H1 (cell line): ENCODE measurements at regions not wholly inside any gene's neighbourhood (a gene's known extent, or its start where the extent isn't known, plus 50 kb on each side); places are given as distances from the start of the nearest gene placed in this dataset.

ENCODE experiments used
- CTCF ChIA-PET: fragments of 300-600 bp; sonication (Branson Sonifier 250); formaldehyde crosslinking; loops from one replicate; lab custom pipeline; 2021; ENCODE audit not compliant: partially characterized antibody; lab: Charles Lee
- POLR2A ChIA-PET: fragments of 300-600 bp; sonication (Branson Sonifier 250); formaldehyde crosslinking; loops from one replicate; lab custom pipeline; 2021; ENCODE audit warnings: inconsistent platforms; ENCODE audit not compliant: partially characterized antibody; lab: Charles Lee
- DNase-seq, 2 experiments: peaks; one replicate each; pipeline versions ENCODE4 v3.0.0 to v3.0.0-alpha.2; 2010 to 2022; ENCODE audit warnings: low spot score in 2 of 2, low read depth in 1 of 2, mixed read lengths in 1 of 2
- FAIRE-seq: peaks from 2 replicates; lab custom pipeline; 2011; peaks lifted over from hg19 to GRCh38; lab: Jason Lieb, UNC
- H2AFZ ChIP-seq: 2 replicates; pipeline ENCODE4 v1.8.1; 2012; ENCODE audit warnings: low read length, inconsistent platforms
- H2AK5ac ChIP-seq: 2 replicates; pipeline ENCODE4 v1.6.1; 2013; ENCODE audit warnings: low read depth, low read length
- H2BK120ac ChIP-seq: replicated peaks from 2 replicates; pipeline ENCODE3; 2013; ENCODE audit warnings: low read depth, low read length, inconsistent platforms
- H2BK12ac ChIP-seq: 2 replicates; pipeline ENCODE4 v1.6.1; 2013; ENCODE audit warnings: low read depth, low read length
- H2BK15ac ChIP-seq: 2 replicates; pipeline ENCODE4 v1.6.1; 2013; ENCODE audit warnings: low read length
- H2BK20ac ChIP-seq: 2 replicates; pipeline ENCODE4 v1.6.1; 2013; ENCODE audit warnings: low read length
- H2BK5ac ChIP-seq: 2 replicates; pipeline ENCODE4 v1.6.1; 2013; ENCODE audit warnings: low read depth, low read length
- H3K14ac ChIP-seq: 2 replicates; pipeline ENCODE4 v1.6.1; 2013; ENCODE audit warnings: inconsistent platforms; ENCODE audit not compliant: insufficient read length
- H3K18ac ChIP-seq: 2 replicates; pipeline ENCODE4 v1.6.1; 2013; ENCODE audit warnings: low read length; ENCODE audit errors: extremely low read depth
- H3K23ac ChIP-seq: 2 replicates; pipeline ENCODE4 v1.6.1; 2013; ENCODE audit warnings: inconsistent platforms; ENCODE audit not compliant: insufficient read length
- H3K23me2 ChIP-seq: 2 replicates; pipeline ENCODE4 v1.6.1; 2013; ENCODE audit warnings: low read depth, low read length
- H3K27ac ChIP-seq: 2 replicates; pipeline ENCODE4 v1.6.1; 2011; ENCODE audit warnings: low read depth, low read length, inconsistent platforms
- H3K27me3 ChIP-seq, 4 experiments: replicated peaks in 1 of 4; 1 replicate in 1 of 4; 2 replicates in 3 of 4; pipeline versions ENCODE4 v1.6.1 to v1.8.1; 2011 to 2013; ENCODE audit warnings: low read length in 3 of 4, mild to moderate bottlenecking in 3 of 4, inconsistent platforms in 2 of 4, mixed read lengths in 2 of 4, moderate library complexity in 1 of 4; ENCODE audit not compliant: control insufficient read depth in 3 of 4, insufficient read depth in 3 of 4; ENCODE audit errors: extremely low read depth in 1 of 4
- H3K36me3 ChIP-seq, 4 experiments: 2 replicates each; pipeline versions ENCODE4 v1.6.1 to v1.8.1; 2011 to 2013; ENCODE audit warnings: mild to moderate bottlenecking in 4 of 4, low read length in 3 of 4, moderate library complexity in 2 of 4, control low read depth in 1 of 4, inconsistent platforms in 1 of 4; ENCODE audit not compliant: insufficient read depth in 4 of 4, control insufficient read depth in 2 of 4
- H3K4ac ChIP-seq: replicated peaks from 2 replicates; pipeline ENCODE3; 2013; ENCODE audit warnings: low read length, low read depth, mixed read lengths, inconsistent platforms; ENCODE audit not compliant: insufficient read length
- H3K4me1 ChIP-seq, 4 experiments: replicated peaks in 1 of 4; 1 replicate in 1 of 4; 2 replicates in 3 of 4; pipeline versions ENCODE4 v1.6.1 to v1.8.1; 2011 to 2013; ENCODE audit warnings: low read length in 3 of 4, inconsistent platforms in 2 of 4, mixed read lengths in 1 of 4; ENCODE audit not compliant: insufficient read depth in 4 of 4, control insufficient read depth in 3 of 4
- H3K4me2 ChIP-seq, 2 experiments: 2 replicates each; pipeline versions ENCODE4 v1.6.1 to v1.8.1; 2011 to 2013; ENCODE audit warnings: low read depth in 2 of 2, low read length in 2 of 2, control low read depth in 1 of 2, inconsistent platforms in 1 of 2, mild to moderate bottlenecking in 1 of 2; ENCODE audit not compliant: insufficient read depth in 1 of 2
- H3K4me3 ChIP-seq, 4 experiments: fragments of 200-600, 300-600 bp in 1 of 4; sonication (generic), shearing (Covaris generic), sonication (Bioruptor Twin) in 1 of 4; 2 replicates each; pipeline versions ENCODE4 v1.5.1 to v1.8.1; 2011 to 2016; ENCODE audit warnings: low read length in 4 of 4, low read depth in 3 of 4, control low read depth in 2 of 4, inconsistent platforms in 2 of 4, mild to moderate bottlenecking in 2 of 4, mixed read lengths in 1 of 4, moderate library complexity in 1 of 4; ENCODE audit not compliant: insufficient read depth in 2 of 4; ENCODE audit errors: extremely low read depth in 1 of 4
- H3K56ac ChIP-seq: replicated peaks from 2 replicates; pipeline ENCODE3; 2013; ENCODE audit warnings: low read depth, mild to moderate bottlenecking, mixed read lengths, low read length, inconsistent platforms; ENCODE audit not compliant: insufficient read length
- H3K79me1 ChIP-seq: 2 replicates; pipeline ENCODE4 v1.6.1; 2013; ENCODE audit warnings: low read depth, low read length, control low read depth
- H3K79me2 ChIP-seq, 2 experiments: 2 replicates each; pipeline versions ENCODE4 v1.6.1 to v1.8.1; 2012 to 2013; ENCODE audit warnings: low read length in 2 of 2, mild to moderate bottlenecking in 2 of 2, inconsistent platforms in 1 of 2; ENCODE audit not compliant: insufficient read depth in 2 of 2, control insufficient read depth in 1 of 2
- H3K9ac ChIP-seq, 4 experiments: replicated peaks in 1 of 4; 1 replicate in 1 of 4; 2 replicates in 3 of 4; pipeline versions ENCODE4 v1.6.1 to v1.8.1; 2011 to 2013; ENCODE audit warnings: low read depth in 3 of 4, low read length in 3 of 4, control low read depth in 2 of 4, mild to moderate bottlenecking in 2 of 4, moderate library complexity in 2 of 4, inconsistent platforms in 1 of 4; ENCODE audit errors: extremely low read depth in 1 of 4
- H3K9me3 ChIP-seq, 2 experiments: 2 replicates each; pipeline versions ENCODE4 v1.6.1 to v1.8.1; 2012 to 2013; ENCODE audit warnings: mild to moderate bottlenecking in 2 of 2, moderate library complexity in 2 of 2, control low read depth in 1 of 2, inconsistent platforms in 1 of 2, low read depth in 1 of 2, low read length in 1 of 2, mixed read lengths in 1 of 2; ENCODE audit not compliant: insufficient read depth in 2 of 2
- H4K20me1 ChIP-seq, 2 experiments: replicated peaks in 1 of 2; 2 replicates each; pipeline versions ENCODE3 to v1.8.1; 2011 to 2013; ENCODE audit warnings: inconsistent platforms in 2 of 2, low read length in 2 of 2, mild to moderate bottlenecking in 1 of 2; ENCODE audit not compliant: insufficient read depth in 2 of 2, control insufficient read depth in 1 of 2
- H4K5ac ChIP-seq: 2 replicates; pipeline ENCODE4 v1.6.1; 2013; ENCODE audit warnings: low read length, low read depth, mixed read lengths, inconsistent platforms; ENCODE audit not compliant: insufficient read length
- H4K8ac ChIP-seq: 2 replicates; pipeline ENCODE4 v1.8.0; 2013; ENCODE audit warnings: mild to moderate bottlenecking, moderate library complexity, low read length, inconsistent platforms; ENCODE audit not compliant: insufficient read depth; ENCODE audit errors: extremely low read depth
- H4K91ac ChIP-seq: replicated peaks from 2 replicates; pipeline ENCODE3; 2013; ENCODE audit warnings: low read length, mixed read lengths, inconsistent platforms; ENCODE audit not compliant: insufficient read length
- CEBPB ChIP-seq: IDR thresholded peaks from 2 replicates; pipeline ENCODE4 v1.6.1; 2012; ENCODE audit warnings: low read depth, low read length
- CHD1 ChIP-seq: IDR thresholded peaks from 2 replicates; pipeline ENCODE4 v1.6.1; 2012; ENCODE audit warnings: low read depth, low read length, improper control_type of control experiment
- CTBP2 ChIP-seq: IDR thresholded peaks from 2 replicates; pipeline ENCODE4 v1.7.0; 2011; ENCODE audit warnings: borderline replicate concordance, mild to moderate bottlenecking, moderate library complexity, mixed read lengths, low read length; ENCODE audit not compliant: insufficient read depth, insufficient read length
- E2F6 ChIP-seq: IDR thresholded peaks from 2 replicates; pipeline ENCODE4 v1.6.1; 2012; ENCODE audit warnings: inconsistent platforms
- GABPA ChIP-seq: IDR thresholded peaks from 2 replicates; pipeline ENCODE4 v1.6.1; 2011; ENCODE audit warnings: mild to moderate bottlenecking, low read length, moderate library complexity, borderline replicate concordance; ENCODE audit not compliant: insufficient read depth
- JUN ChIP-seq: IDR thresholded peaks from 2 replicates; pipeline ENCODE4 v1.6.1; 2011; ENCODE audit warnings: low read depth, mild to moderate bottlenecking, improper control_type of control experiment, low read length
- NANOG ChIP-seq: IDR thresholded peaks from 2 replicates; pipeline ENCODE4 v1.6.1; 2011; ENCODE audit warnings: low read length, low read depth, mild to moderate bottlenecking, inconsistent platforms; ENCODE audit not compliant: insufficient read depth, poor library complexity, severe bottlenecking
- POLR2A ChIP-seq, 2 experiments: IDR thresholded peaks; 1 replicate in 1 of 2; 2 replicates in 1 of 2; pipeline ENCODE4 v1.6.1; 2011; ENCODE audit warnings: low read depth in 2 of 2, low read length in 2 of 2, mild to moderate bottlenecking in 2 of 2; ENCODE audit errors: control extremely low read depth in 1 of 2
- POLR2AphosphoS5 ChIP-seq: IDR thresholded peaks from 2 replicates; pipeline ENCODE4 v1.6.1; 2011; ENCODE audit warnings: low read depth, low read length
- RXRA ChIP-seq: IDR thresholded peaks from 2 replicates; pipeline ENCODE4 v1.6.1; 2011; ENCODE audit warnings: low read depth, mild to moderate bottlenecking, low read length, moderate library complexity; ENCODE audit not compliant: insufficient read depth
- SIN3A ChIP-seq, 2 experiments: IDR thresholded peaks in 1 of 2; conservative IDR thresholded peaks in 1 of 2; 2 replicates each; pipeline ENCODE4 v1.6.1; 2011 to 2012; ENCODE audit warnings: low read length in 2 of 2, improper control_type of control experiment in 1 of 2, low read depth in 1 of 2, mild to moderate bottlenecking in 1 of 2
- TAF7 ChIP-seq: optimal IDR thresholded peaks from 2 replicates; pipeline ENCODE3; 2011; ENCODE audit warnings: low read depth, mild to moderate bottlenecking, inconsistent platforms, low read length, moderate library complexity, borderline replicate concordance
- TBP ChIP-seq: IDR thresholded peaks from 2 replicates; pipeline ENCODE4 v1.6.1; 2011; ENCODE audit warnings: low read depth, low read length, improper control_type of control experiment
- WGBS, 2 experiments: shearing (Covaris generic) in 1 of 2; methylation state at CpG; one replicate each; pipeline versions ENCODE4 v1.1.6 to v1.1.7; 2013 to 2015; ENCODE audit warnings: low lambda C conversion rate in 2 of 2, mixed read lengths in 2 of 2, inconsistent platforms in 1 of 2, low coverage in 1 of 2, missing lambda C conversion rate in 1 of 2; ENCODE audit not compliant: insufficient replicate concordance in 2 of 2, insufficient coverage in 1 of 2, insufficient read length in 1 of 2; ENCODE audit errors: extremely low coverage in 1 of 2, missing lambda C conversion rate in 1 of 2; 5-methylcytosine and 5-hydroxymethylcytosine counted together

- Histone ChIP-seq H3K18ac (no peak overlapping the region), H4K5ac (no peak overlapping the region), H3K4me1 (no peaks in the 10 kb centered on the region; a peak in 2 of 7 replicates), H3K27ac (no peak overlapping the region), H2BK5ac (no peak overlapping the region), H2BK12ac (no peak overlapping the region), H2BK120ac (no peak overlapping the region), H3K56ac (no peak overlapping the region), H4K20me1 (no peaks in the 10 kb centered on the region), H2BK15ac (no peak overlapping the region), H4K91ac (no peak overlapping the region), H3K36me3 (no peaks in the 10 kb centered on the region), H4K8ac (no peak overlapping the region), H2BK20ac (no peak overlapping the region), H3K4me3 (no peak overlapping the region), H3K23me2 (no peaks in the 10 kb centered on the region), H2AFZ (no peak overlapping the region), H3K9ac (no peak overlapping the region; a peak in 1 of 7 replicates), H3K79me1 (no peaks in the 10 kb centered on the region), H3K4me2 (no peak overlapping the region), H3K4ac (no peak overlapping the region), H3K79me2 (no peaks in the 10 kb centered on the region), H3K27me3 (no peaks in the 10 kb centered on the region), H3K9me3 (no peaks in the 10 kb centered on the region), H3K14ac (no peak overlapping the region), H3K23ac (no peak overlapping the region), H2AK5ac (no peak overlapping the region)
- DNase-seq (no peak), FAIRE-seq (no peak)
- ChIA-PET POLR2A (interaction anchor here (0.7 to 1.6 kb wide), 3 partner anchors 314 to 334 kb away, joined by 3 read pairs; partner anchors contain the start of gene TLE3), CTCF (interaction anchor here (1.1 to 1.6 kb wide), 2 partner anchors 19 to 126 kb away, joined by 3 to 7 read pairs; no protein-coding TSS in a partner anchor)
- WGBS, 2 experiments: 91% methylated on average over 6 of the region's 6 CpGs; no CpG with 5 or more reads in 1 of the 2 experiments
- TF ChIP-seq POLR2AphosphoS5 (no peak), RXRA (no peak), CTBP2 (no peak), CHD1 (no peak), POLR2A (IDR thresholded peaks at IDR 0.05; ENCODE audit: control extremely low read depth in 1 of 2, low read depth in 2 of 2, low read length in 2 of 2) (no peak), TAF7 (no peak), JUN (no peak), NANOG (no peak), SIN3A (conservative IDR thresholded peaks at IDR 0.05 in 1 of 2, IDR thresholded peaks at IDR 0.05 in 1 of 2; ENCODE audit: low read depth in 1 of 2, low read length in 2 of 2) (no peak), E2F6 (no peak), CEBPB (no peak), TBP (no peak), GABPA (no peak)
Observed at GRCh38 chr15:69781411-69782125, 316.1 kb downstream of the TLE3 start.
